Smooth muscle cell of the brain vasculature (primary cell): ENCODE measurements at regions not wholly inside any gene's neighbourhood (a gene's known extent, or its start where the extent isn't known, plus 50 kb on each side); places are given as distances from the start of the nearest gene placed in this dataset.

Experiments used
- DNase-seq: peaks from one replicate; pipeline ENCODE4 v3.0.0-alpha.2; 2012; ENCODE audit warnings: low read depth, low spot score

- no peak for DNase-seq
Observed at GRCh38 chr21:41671859-41672542, 94.9 kb downstream of the RIPK4 start.

DNA sequence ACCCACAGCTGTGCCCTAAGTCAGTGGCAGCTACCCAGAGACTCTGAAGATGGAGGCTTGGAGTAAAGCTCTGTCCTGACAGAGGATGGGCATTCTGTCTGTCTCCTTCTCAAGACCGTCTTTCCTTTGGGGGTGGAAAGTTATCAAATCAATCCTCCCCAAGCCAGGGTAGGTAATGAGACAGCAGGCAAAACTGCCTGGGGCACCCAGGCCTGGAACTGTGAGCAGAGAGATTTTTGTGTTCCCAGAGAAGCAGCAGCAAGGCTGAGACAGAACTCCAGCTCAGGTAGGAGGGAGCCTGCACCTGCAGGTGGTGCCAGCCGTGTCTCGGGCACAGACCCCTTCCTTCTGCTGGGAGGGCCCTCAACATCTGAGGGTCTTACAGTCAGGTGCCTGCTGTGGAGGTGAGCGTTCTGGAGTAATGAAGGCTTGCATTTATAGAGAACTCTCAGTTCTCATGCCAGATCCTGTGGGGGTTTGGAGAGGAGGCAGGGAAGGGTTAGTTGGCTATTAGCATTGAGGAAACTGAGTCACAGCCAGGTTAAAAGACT lies 95.6 kb downstream of the RIPK4 start:
- DNase-seq: no peak

GRCh38 chr21:41670056-41670805 lies 96.6 kb downstream of the RIPK4 start:
- DNase-seq: no peak

DNA sequence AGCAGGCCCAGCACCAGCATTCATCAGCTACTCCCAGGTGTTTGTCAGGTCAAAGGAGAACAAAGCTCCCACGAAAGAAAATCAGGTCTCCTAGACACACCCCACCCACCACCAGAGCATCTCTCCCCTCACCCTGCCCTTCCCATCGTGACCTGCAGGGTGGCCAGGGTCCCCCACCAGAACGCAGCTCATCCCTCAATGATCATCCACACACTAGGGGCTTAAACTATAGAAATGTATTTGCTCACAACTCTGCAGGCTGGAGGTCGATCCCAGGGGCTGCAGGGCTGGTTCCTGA lies 97.4 kb downstream of the RIPK4 start:
- DNase-seq: no peak

DNA sequence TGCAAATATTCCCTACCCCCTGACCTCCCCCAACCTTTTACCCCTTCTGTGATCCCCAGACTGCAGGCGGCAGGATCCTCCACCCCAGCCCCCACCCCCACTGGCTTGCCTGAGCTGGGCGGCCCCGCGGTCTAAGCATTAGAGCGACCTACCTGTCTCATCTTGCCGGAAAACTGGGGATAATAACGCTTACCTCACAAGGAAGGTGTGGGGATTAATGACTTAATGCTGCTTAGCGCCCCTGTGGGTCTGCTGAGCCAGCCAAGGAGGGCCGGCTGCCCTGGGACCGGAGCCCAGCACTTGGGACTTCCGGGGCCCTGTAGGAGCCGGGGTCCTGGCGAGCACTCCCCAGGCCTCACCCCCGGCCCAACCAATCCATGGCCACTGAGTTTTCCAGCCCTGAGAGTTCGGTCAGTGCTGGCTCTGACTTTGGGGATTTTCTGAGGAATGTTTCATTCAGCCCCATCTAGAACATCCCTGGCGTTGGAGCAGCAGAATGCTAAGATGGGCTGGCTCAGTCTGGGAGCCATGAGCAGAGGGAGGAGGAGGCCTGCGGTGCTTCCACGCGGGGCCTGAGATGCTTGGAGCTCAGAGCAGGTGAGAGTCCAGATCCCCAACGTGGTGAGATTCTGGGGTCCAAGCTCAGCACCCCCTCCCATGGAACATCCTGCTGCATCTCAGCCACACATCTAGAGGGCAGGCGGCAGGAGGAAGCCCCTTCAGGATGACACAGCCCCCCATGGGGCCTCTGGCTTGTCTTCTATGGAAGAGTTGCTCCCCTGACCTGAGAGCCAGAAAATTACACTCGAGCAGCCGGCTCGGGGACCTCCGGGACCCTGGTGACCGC lies 97.9 kb downstream of the RIPK4 start:
- DNase-seq: no peak

DNA sequence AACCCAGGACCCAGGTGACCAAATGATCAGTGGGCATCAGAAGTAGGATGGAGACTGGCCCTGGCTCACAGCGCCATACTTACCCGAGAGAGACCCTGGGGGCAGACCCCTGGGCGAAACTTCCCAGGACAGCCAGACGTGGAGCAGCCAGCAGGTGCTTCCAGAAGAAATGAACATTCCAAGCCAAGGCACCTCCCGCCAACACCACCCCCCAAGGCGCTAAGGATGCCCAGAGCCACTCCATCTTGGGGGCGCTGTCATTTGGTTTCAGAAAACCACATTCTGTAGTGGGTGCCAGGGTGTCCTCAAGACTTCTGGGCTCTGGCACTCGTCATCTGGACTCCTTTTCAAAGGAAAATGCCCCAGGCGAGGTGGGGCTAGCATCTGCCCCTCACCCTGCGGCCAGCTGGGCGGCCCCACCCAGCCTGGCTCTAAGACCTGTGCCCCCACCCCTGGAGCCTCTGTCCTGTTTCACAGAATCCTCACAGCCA lies 98.8 kb downstream of the RIPK4 start:
- no peak for DNase-seq

DNA sequence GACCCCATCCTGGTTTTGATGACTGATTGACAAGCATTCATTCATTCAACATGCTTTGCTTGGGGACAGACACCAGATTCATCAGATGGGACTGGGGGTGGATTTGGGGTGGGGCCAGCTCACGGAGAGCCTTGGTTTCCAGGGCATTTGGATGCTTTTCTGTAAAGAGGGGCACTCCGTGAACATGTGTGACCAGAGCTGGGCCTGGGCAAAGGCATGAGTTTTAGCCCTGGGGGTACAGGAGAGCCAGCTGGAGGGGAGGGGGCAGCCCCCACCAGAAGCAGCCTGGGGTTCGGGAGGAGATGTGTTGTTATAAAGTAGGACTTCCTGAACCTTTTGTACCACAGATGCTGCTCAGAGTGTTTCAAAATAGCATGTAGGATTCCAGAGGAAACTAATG lies 99.7 kb downstream of the RIPK4 start:
- DNase-seq: no peak

DNA sequence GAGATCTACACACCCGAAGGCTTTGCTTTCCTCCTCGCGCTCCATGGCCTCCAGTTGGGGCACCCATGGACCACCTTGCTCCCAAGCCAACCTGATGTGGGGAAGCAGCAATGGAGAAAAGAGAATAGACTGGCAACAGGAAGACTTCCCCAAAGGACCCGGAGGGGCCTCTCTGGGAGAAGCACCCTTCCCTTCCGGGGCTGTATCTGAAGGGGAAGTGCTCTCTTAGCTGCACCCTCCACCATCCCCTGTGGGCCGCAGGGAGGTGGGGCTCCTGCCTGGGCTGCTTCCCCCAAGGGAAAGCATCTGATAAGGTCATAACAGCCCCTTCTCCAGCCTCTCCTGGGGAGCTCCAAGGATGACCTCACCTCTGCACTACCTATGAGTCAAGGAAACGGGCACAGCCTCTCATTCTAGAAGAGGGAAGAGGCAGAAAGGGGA lies 100.2 kb downstream of the RIPK4 start:
- no peak for DNase-seq

- no peak for DNase-seq
Observed at GRCh38 chr21:41665766-41666595, 100.9 kb downstream of the RIPK4 start.

DNA sequence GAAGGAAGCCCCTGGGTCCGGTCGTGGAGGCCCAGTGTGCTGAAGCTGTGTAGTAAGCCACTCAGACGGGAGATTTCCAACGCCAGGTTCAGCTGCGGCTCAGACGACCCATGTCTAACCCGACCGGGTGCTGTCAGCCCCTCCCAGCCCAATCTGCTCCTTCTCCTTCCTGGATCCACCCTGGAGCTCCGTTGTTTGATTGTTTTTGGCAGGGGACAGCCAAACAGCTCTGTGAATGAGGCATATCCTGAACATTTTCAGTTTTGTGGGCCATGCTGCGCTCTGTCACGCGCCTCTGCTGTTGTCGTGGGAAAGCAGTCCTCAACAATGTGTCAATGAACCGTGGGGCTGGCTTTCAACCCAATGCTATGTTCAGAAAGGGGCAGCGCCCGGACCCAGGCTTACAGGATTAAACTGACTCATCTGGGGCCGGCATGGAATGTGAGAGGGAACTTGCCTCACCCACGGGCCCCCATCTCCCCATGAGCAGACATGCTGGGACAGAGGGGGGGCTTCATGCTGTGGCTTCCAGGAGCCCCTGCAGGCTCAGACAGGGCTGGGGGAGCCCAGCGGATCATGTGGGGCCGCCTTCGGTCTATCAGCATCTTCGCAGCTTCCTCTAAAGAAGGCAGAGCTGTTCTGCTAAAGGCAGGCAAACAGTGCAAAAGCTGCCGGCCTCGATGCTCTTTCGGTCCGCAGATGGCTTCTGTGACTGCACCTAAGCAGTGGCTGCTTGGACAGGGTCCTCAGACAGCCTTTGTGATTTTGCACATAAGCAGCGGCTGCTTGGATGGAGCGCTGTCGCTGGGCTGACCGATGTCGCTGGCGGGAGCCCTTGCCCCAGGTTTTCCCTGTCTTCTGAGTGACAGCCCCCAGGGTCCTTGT lies 101.7 kb downstream of the RIPK4 start:
- DNase-seq: no peak

DNA sequence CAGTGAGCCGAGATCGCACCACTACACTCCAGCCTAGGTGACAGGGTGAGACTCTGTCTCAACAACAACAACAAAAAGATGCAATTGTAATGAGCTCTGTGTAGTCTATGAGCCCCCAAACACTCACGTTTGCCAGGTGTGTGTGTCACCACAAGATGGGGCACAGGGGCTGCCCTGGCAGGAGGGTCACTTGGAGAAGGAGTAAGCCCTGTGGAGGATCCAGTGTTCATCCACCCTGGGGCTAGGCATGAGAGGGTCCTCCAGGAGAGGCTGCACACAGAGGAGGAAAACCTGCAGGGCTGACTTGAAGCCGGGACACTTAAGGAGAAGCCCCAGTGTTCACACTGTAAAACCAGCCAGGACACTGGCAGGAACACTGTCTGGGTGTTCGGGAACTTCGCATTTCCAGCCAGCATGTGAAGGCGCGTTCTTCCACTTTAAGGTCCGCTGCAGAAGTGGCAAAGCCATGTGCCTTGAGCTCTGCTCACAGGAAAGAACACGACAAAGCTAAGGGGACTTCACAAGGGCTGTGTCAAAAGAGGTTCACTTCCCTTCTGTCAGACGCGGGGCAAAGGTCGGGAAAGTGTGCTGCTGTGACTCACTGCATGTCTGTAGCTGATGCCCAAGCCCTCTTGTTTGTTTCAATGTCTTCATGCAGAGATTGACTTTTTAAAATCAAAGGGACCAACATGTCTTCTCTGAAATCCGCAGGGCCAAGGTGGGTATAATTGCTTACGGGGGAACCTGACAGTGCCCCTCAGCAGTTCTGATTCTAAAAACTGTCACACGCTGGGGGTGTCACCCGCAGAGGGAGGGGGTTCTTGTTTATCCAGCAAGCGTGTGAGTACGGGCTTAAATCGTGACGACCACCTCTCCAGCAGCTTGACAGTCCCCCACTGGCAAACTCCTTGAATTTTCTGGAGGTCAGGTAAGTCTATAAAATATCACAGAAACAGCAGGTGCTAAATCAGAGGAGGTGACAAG lies 102.8 kb downstream of the RIPK4 start:
- no peak for DNase-seq

GRCh38 chr21:41662761-41663160 lies 104.1 kb downstream of the RIPK4 start:
- no peak for DNase-seq

- no peak for DNase-seq
Observed at GRCh38 chr21:41662161-41662560, 104.7 kb downstream of the RIPK4 start.

GRCh38 chr21:41660748-41661147 lies 106.1 kb downstream of the RIPK4 start:
- no peak for DNase-seq

- DNase-seq: no peak
Observed at GRCh38 chr21:41659791-41660560, 106.9 kb downstream of the RIPK4 start.

- DNase-seq: no peak
Observed at GRCh38 chr21:41656946-41657525, 109.8 kb downstream of the RIPK4 start.

DNA sequence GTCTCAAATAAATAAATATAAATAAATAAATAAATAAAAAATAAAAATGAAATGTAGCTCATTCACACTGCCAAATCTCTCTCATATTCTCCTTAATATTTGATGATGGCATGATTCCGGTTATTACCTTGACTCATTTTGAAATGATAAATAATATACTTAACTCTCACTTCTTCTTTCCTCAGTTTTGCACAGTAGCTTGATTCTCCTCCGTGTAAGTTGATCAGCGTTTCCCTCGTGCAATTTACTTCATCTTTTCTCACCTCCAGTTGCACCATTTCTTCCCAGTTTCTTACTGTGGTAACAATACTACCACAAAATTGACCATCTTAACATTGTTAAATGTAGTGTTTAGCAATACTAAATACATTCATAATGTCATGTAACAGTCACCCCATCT lies 111.6 kb downstream of the RIPK4 start:
- no peak for DNase-seq

- no peak for DNase-seq
Observed at GRCh38 chr21:41653954-41654491, 112.8 kb downstream of the RIPK4 start.
